ENCODE measurements at regions not wholly inside any gene's neighbourhood (a gene's known extent, or its start where the extent isn't known, plus 50 kb on each side); places are given as distances from the start of the nearest gene placed in this dataset.

GRCh38 chr18:22689712-22690111, 243.4 kb upstream of the RBBP8 start:
- TF ChIP-seq, protein P1, sequence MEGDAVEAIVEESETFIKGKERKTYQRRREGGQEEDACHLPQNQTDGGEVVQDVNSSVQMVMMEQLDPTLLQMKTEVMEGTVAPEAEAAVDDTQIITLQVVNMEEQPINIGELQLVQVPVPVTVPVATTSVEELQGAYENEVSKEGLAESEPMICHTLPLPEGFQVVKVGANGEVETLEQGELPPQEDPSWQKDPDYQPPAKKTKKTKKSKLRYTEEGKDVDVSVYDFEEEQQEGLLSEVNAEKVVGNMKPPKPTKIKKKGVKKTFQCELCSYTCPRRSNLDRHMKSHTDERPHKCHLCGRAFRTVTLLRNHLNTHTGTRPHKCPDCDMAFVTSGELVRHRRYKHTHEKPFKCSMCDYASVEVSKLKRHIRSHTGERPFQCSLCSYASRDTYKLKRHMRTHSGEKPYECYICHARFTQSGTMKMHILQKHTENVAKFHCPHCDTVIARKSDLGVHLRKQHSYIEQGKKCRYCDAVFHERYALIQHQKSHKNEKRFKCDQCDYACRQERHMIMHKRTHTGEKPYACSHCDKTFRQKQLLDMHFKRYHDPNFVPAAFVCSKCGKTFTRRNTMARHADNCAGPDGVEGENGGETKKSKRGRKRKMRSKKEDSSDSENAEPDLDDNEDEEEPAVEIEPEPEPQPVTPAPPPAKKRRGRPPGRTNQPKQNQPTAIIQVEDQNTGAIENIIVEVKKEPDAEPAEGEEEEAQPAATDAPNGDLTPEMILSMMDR (IDR thresholded peaks at IDR 0.05; ENCODE audit: low read depth, low read length, poor library complexity, severe bottlenecking): no peak
- TF ChIP-seq EZH2phosphoT487 (IDR thresholded peaks at IDR 0.05; ENCODE audit: borderline replicate concordance, low read length): no peak

All from DOHH2 (cell line).